ENCODE measurements at regions not wholly inside any gene's neighbourhood (a gene's known extent, or its start where the extent isn't known, plus 50 kb on each side); places are given as distances from the start of the nearest gene placed in this dataset.
A peak's percentile ranks its signal among the peaks of the same experiment; 100 is the strongest.

GRCh38 chr6:71396410-71396801 is 107.8 kb downstream of the OGFRL1 start:
- TF ChIP-seq, protein P1, sequence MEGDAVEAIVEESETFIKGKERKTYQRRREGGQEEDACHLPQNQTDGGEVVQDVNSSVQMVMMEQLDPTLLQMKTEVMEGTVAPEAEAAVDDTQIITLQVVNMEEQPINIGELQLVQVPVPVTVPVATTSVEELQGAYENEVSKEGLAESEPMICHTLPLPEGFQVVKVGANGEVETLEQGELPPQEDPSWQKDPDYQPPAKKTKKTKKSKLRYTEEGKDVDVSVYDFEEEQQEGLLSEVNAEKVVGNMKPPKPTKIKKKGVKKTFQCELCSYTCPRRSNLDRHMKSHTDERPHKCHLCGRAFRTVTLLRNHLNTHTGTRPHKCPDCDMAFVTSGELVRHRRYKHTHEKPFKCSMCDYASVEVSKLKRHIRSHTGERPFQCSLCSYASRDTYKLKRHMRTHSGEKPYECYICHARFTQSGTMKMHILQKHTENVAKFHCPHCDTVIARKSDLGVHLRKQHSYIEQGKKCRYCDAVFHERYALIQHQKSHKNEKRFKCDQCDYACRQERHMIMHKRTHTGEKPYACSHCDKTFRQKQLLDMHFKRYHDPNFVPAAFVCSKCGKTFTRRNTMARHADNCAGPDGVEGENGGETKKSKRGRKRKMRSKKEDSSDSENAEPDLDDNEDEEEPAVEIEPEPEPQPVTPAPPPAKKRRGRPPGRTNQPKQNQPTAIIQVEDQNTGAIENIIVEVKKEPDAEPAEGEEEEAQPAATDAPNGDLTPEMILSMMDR (IDR thresholded peaks at IDR 0.05): no peak
- Histone ChIP-seq H3K27me3 (no peaks in the 10 kb centered on the region), H3K4me1 (peaks cover 0 to 64% (median 33%) of the 10 kb centered on the region in 4 donors), H3K36me3 (peaks cover 0 to 5% (median 5%) of the 10 kb centered on the region in 3 donors), H3K27ac (peak overlapping the region; percentile 11 to 33), H3K9me3 (no peaks in the 10 kb centered on the region), H3K4me3 (no peak overlapping the region)
- intact Hi-C loops (cut with DNase I; ENCODE audit: low total_unique reads): no loop called here
- no peak for DNase-seq

GRCh38 chr6:71399279-71399678 is 110.7 kb downstream of the OGFRL1 start:
- Histone ChIP-seq H3K27ac (no peak overlapping the region), H3K4me1 (peaks cover 0 to 58% (median 24%) of the 10 kb centered on the region in 4 donors), H3K36me3 (peaks cover 0 to 5% (median 5%) of the 10 kb centered on the region in 3 donors), H3K27me3 (no peaks in the 10 kb centered on the region), H3K9me3 (no peaks in the 10 kb centered on the region), H3K4me3 (no peak overlapping the region)
- TF ChIP-seq, protein P1 (IDR thresholded peaks at IDR 0.05): no peak
- no peak for DNase-seq
- intact Hi-C loops (cut with DNase I; ENCODE audit: low total_unique reads): no loop called here

DNA sequence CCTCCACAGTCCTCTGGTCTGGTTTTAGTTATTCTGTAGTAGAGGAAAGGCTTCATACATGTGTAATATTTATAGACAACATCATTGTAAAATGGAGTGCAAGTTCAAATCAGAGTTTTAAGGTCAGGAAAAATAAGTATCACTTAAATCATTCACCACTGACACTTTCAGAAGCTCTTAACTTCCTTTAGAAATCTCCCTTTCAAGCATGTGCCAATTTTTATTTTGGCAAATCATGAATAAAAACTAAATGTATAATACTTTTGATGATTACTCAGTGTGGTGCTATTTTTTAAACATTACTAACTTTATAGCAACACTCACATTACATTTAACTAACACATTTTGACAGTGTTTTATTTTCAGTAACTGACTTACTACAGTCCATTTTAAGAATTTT is 112.2 kb downstream of the OGFRL1 start:
- H3K36me3 ChIP-seq: peaks cover 0 to 5% (median 5%) of the 10 kb centered on the region in 3 donors
- H3K27me3 ChIP-seq: no peaks in the 10 kb centered on the region
- peaks cover 0 to 58% (median 23%) of the 10 kb centered on the region in 4 donors for H3K4me1 ChIP-seq
- no peak overlapping the region for H3K27ac ChIP-seq
- no peak overlapping the region for H3K4me3 ChIP-seq
- intact Hi-C loops (cut with DNase I; ENCODE audit: low total_unique reads): no loop called here
- TF ChIP-seq, protein P1 (IDR thresholded peaks at IDR 0.05): no peak
- no peaks in the 10 kb centered on the region for H3K9me3 ChIP-seq
- no peak for DNase-seq

DNA sequence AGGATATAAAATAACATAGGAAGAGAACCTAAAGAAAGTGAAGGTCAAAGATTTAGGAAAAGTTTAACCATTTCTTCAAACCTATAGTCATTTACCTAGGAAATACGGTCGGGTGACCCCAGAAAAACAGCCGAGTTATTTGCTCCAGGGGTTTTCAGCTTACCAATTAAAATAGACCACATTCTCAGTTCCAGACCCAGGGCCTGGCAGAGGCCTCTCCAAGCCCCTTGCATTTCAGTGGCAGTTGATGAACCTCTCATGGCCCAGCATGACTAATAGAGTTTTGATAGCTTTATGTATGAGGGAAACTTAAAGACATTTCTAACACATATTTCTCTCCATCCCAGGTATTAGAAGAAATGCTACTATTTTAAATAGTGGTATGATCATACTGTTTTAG is 113.5 kb downstream of the OGFRL1 start:
- TF ChIP-seq, protein P1 (IDR thresholded peaks at IDR 0.05): no peak
- intact Hi-C loops (cut with DNase I; ENCODE audit: low total_unique reads): no loop called here
- Histone ChIP-seq H3K4me1 (peaks cover 0 to 47% (median 16%) of the 10 kb centered on the region in 4 donors), H3K4me3 (no peak overlapping the region), H3K36me3 (peaks cover 0 to 5% (median 5%) of the 10 kb centered on the region in 3 donors), H3K27ac (no peak overlapping the region), H3K27me3 (no peaks in the 10 kb centered on the region), H3K9me3 (no peaks in the 10 kb centered on the region)
- DNase-seq: no peak

- Histone ChIP-seq H3K9me3 (no peaks in the 10 kb centered on the region), H3K4me3 (no peak overlapping the region), H3K27me3 (no peaks in the 10 kb centered on the region), H3K36me3 (no peaks in the 10 kb centered on the region), H3K27ac (peak overlapping the region; percentile 29 to 59), H3K4me1 (peaks cover 0 to 51% (median 18%) of the 10 kb centered on the region in 4 donors)
- DNase-seq: no peak
- TF ChIP-seq, protein P1 (IDR thresholded peaks at IDR 0.05): no peak
- intact Hi-C loops (cut with DNase I; ENCODE audit: low total_unique reads): no loop called here
Observed at GRCh38 chr6:71403422-71404134, 115.0 kb downstream of the OGFRL1 start.

Data from tibial artery (tissue), 4 donors.